Natural killer cell (primary cell): ENCODE measurements at regions not wholly inside any gene's neighbourhood (a gene's known extent, or its start where the extent isn't known, plus 50 kb on each side); places are given as distances from the start of the nearest gene placed in this dataset.

Source experiments
- ATAC-seq, 3 donors: fragments of 150-1000 bp in 2 of 3; fragments of 200-7000 bp in 1 of 3; cut with Tn5 transposase; 1 replicate in 1 of 3; 2 replicates in 2 of 3; pipeline ENCODE4 v1.10.0; 2021; ENCODE audit warnings: mild to moderate bottlenecking in 2 of 3, moderate library complexity in 2 of 3
- DNase-seq, 2 donors: peaks; one replicate each; pipeline versions ENCODE4 v3.0.0 to v3.0.0-alpha.2; 2013 to 2021; ENCODE audit warnings: mixed read lengths in 1 of 2
- H3K27ac ChIP-seq: one replicate; pipeline ENCODE4 v1.5.1; 2013; ENCODE audit warnings: mild to moderate bottlenecking, low read length
- H3K27me3 ChIP-seq: one replicate; pipeline ENCODE4 v1.6.1; 2013; ENCODE audit warnings: low read length; ENCODE audit not compliant: control insufficient read depth, insufficient read depth
- H3K36me3 ChIP-seq: one replicate; pipeline ENCODE4 v1.6.1; 2013; ENCODE audit warnings: low read length; ENCODE audit not compliant: control insufficient read depth, insufficient read depth
- H3K4me1 ChIP-seq: one replicate; pipeline ENCODE4 v1.6.1; 2013; ENCODE audit warnings: low read length; ENCODE audit not compliant: control insufficient read depth, insufficient read depth
- H3K4me3 ChIP-seq: one replicate; pipeline ENCODE4 v1.5.1; 2013; ENCODE audit warnings: low read length
- H3K9me3 ChIP-seq: one replicate; pipeline ENCODE4 v1.6.1; 2013; ENCODE audit warnings: low read length; ENCODE audit not compliant: control insufficient read depth, insufficient read depth
- H3K27ac Mint-ChIP-seq, 2 donors: one replicate each; pipeline ENCODE4 v1.8.0; 2022; ENCODE audit warnings: mild to moderate bottlenecking in 2 of 2, mixed read lengths in 2 of 2, moderate library complexity in 1 of 2
- H3K27me3 Mint-ChIP-seq, 2 donors: one replicate each; pipeline ENCODE4 v1.8.0; 2022; ENCODE audit warnings: low read depth in 2 of 2, mixed read lengths in 2 of 2
- H3K36me3 Mint-ChIP-seq: one replicate; pipeline ENCODE4 v1.8.0; 2022; ENCODE audit warnings: mixed read lengths
- H3K4me1 Mint-ChIP-seq, 2 donors: one replicate each; pipeline ENCODE4 v1.8.0; 2022; ENCODE audit warnings: mixed read lengths in 2 of 2
- H3K4me3 Mint-ChIP-seq: one replicate; pipeline ENCODE4 v1.8.0; 2022; ENCODE audit warnings: mild to moderate bottlenecking, moderate library complexity, mixed read lengths
- H3K9me3 Mint-ChIP-seq, 2 donors: one replicate each; pipeline ENCODE4 v1.8.0; 2022; ENCODE audit warnings: mixed read lengths in 2 of 2
- WGBS: methylation state at CpG from one replicate; pipeline ENCODE4 v1.1.7; 2013; ENCODE audit warnings: missing lambda C conversion rate; ENCODE audit not compliant: insufficient coverage; 5-methylcytosine and 5-hydroxymethylcytosine counted together
- intact Hi-C: fragments of 100-400 bp; cut with micrococcal nuclease; formaldehyde crosslinking; loops from one replicate; pipeline ENCODE4 v1.14.2; 2022
- TF ChIP-seq, protein P1 (sequence below): fragments of 200-600 bp; IDR thresholded peaks from one replicate; pipeline ENCODE4 v1.8.0; 2022; ENCODE audit warnings: antibody characterized with exemption

DNA sequence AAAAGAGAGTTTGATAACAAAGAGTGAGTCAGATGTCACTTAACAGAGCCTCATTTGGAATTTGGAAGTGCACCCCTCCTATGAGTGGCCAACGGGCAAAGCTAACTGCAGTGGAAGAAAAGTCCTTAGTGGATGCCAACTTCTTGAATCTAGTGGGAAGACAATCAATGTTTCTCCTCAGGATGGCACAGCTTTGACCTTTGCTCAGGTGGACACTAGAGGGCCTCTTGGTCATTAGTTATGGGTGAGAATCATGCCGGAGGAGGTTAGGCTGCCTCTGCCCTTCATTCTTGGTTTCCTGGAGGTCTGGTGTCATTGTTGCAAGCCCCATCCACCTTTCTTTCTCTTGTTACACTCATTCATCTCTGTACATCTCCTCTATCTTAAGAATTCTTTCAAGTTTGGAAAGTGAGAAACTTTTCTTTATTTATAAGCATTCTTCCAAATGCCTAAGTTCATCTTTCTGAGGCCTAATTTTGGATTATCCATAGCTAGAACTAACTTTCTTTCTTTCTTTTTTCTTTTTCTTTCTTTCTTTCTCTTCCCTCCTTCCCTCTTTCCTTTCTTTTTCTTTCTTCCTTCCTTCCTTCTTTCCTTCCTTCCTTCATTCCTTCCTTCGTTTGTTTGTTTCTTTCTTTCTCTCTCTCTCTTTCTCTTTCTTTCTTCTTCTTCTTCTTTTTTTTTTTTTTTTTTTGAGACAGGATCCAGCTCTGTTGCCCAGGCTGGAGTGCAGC, 327.2 kb upstream of the TSHZ3 start:
- H3K4me1 ChIP-seq = no peaks in the 10 kb centered on the region
- WGBS = 66% methylated on average over 3 of the region's 3 CpGs
- no peaks in the 10 kb centered on the region for H3K9me3 ChIP-seq
- Mint-ChIP-seq H3K27me3 (peaks cover 0 to 21% of the 10 kb centered on the region in 2 donors), H3K4me3 (no peak overlapping the region), H3K36me3 (no peaks in the 10 kb centered on the region), H3K27ac (no peak overlapping the region), H3K9me3 (no peaks in the 10 kb centered on the region), H3K4me1 (no peaks in the 10 kb centered on the region)
- ATAC-seq = no peak
- H3K4me3 ChIP-seq = no peak overlapping the region
- H3K27me3 ChIP-seq = no peaks in the 10 kb centered on the region
- no peak overlapping the region for H3K27ac ChIP-seq
- no peaks in the 10 kb centered on the region for H3K36me3 ChIP-seq
- DNase-seq = no peak
- intact Hi-C loops = no loop called here
- TF ChIP-seq, protein P1, sequence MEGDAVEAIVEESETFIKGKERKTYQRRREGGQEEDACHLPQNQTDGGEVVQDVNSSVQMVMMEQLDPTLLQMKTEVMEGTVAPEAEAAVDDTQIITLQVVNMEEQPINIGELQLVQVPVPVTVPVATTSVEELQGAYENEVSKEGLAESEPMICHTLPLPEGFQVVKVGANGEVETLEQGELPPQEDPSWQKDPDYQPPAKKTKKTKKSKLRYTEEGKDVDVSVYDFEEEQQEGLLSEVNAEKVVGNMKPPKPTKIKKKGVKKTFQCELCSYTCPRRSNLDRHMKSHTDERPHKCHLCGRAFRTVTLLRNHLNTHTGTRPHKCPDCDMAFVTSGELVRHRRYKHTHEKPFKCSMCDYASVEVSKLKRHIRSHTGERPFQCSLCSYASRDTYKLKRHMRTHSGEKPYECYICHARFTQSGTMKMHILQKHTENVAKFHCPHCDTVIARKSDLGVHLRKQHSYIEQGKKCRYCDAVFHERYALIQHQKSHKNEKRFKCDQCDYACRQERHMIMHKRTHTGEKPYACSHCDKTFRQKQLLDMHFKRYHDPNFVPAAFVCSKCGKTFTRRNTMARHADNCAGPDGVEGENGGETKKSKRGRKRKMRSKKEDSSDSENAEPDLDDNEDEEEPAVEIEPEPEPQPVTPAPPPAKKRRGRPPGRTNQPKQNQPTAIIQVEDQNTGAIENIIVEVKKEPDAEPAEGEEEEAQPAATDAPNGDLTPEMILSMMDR = no peak

DNA sequence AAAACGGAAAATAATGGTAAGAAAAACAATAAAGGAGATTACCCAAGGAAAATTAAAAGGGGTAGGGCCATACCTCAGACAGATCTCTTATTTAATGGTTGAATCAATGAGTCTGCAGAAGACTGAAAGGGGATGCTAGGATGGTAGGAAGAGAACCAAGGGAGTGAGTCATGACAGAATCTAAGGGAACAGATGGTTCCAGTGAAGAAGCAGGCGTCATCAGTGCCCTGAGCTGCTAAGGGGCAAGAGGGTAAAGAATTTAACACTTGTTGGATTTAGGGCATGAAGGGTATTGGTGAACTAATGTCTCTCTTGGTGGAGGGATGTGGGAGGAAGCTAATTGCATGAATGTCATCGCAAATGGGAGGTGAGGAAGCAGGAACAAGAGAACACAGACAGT, 329.2 kb upstream of the TSHZ3 start:
- Mint-ChIP-seq H3K4me1 (no peaks in the 10 kb centered on the region), H3K4me3 (no peak overlapping the region), H3K36me3 (no peaks in the 10 kb centered on the region), H3K27me3 (peaks cover 0 to 21% of the 10 kb centered on the region in 2 donors), H3K27ac (no peak overlapping the region), H3K9me3 (no peaks in the 10 kb centered on the region)
- Histone ChIP-seq H3K9me3 (no peaks in the 10 kb centered on the region), H3K4me1 (no peaks in the 10 kb centered on the region), H3K4me3 (no peak overlapping the region), H3K27ac (no peak overlapping the region), H3K36me3 (no peaks in the 10 kb centered on the region), H3K27me3 (no peaks in the 10 kb centered on the region)
- intact Hi-C loops = no loop called here
- TF ChIP-seq, protein P1 = no peak
- ATAC-seq (no peak), DNase-seq (no peak)
- 83% methylated on average over 2 of the region's 3 CpGs for WGBS

DNA sequence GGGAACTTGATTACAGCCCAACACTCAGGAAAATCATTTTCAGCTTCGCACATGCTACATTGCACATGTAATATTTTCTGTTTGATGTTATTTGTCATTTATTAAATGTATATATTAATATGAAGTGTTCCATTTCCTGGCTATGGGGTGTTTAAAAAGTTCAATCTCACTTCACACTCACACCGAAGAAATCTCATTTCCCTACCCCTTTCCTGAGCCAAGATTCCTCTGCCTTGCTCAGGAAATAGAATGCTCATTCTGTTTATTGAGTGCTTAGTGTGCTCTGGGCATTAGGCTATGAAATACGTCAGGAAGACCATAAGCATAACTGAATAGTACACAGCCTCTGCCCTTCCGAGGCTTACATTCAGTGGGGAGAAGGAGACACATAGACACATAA, 331.9 kb upstream of the TSHZ3 start:
- 78% methylated on average over 2 of the region's 4 CpGs for WGBS
- H3K36me3 ChIP-seq = no peaks in the 10 kb centered on the region
- no peak for ATAC-seq
- DNase-seq = no peak
- H3K27ac Mint-ChIP-seq = no peak overlapping the region
- no peak overlapping the region for H3K4me3 Mint-ChIP-seq
- peaks cover 17 to 23% of the 10 kb centered on the region in 2 donors for H3K27me3 Mint-ChIP-seq
- H3K4me1 ChIP-seq = no peaks in the 10 kb centered on the region
- no peaks in the 10 kb centered on the region for H3K9me3 ChIP-seq
- no peaks in the 10 kb centered on the region for H3K4me1 Mint-ChIP-seq
- intact Hi-C loops = no loop called here
- no peak overlapping the region for H3K27ac ChIP-seq
- peaks cover 0 to 5% of the 10 kb centered on the region in 2 donors for H3K9me3 Mint-ChIP-seq
- no peaks in the 10 kb centered on the region for H3K27me3 ChIP-seq
- H3K36me3 Mint-ChIP-seq = no peaks in the 10 kb centered on the region
- no peak overlapping the region for H3K4me3 ChIP-seq
- TF ChIP-seq, protein P1 = no peak
